ENCODE measurements at regions not wholly inside any gene's neighbourhood (a gene's known extent, or its start where the extent isn't known, plus 50 kb on each side); places are given as distances from the start of the nearest gene placed in this dataset.
A peak's percentile ranks its signal among the peaks of the same experiment; 100 is the strongest.

DNA sequence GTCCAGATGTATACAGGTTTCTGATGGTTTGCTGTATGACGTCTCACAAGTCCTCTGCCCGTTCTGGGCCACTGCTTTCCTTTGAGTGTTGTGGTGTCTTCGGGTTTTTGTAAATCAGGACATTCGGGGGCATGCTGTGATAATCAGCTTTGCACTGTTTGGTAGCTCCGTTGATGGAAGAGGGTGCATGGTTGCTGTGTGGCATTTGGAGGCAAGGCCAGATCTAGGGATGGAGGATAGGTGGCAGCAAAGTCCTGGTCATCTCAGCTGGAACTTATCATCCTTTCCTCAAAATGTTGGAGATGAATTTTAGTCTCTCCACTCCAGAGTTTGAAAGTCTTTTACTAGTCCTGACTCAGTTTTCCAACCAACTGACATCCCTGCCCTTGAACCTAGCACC is 91.0 kb downstream of the SCP2D1 start:
- in situ Hi-C loops (cut with MboI) (no loop called here), intact Hi-C loops (cut with micrococcal nuclease) (no loop called here)
- no peak overlapping the region for H3K27ac ChIP-seq (ENCODE audit: extremely low read depth, low read depth, low read length)
- ChIA-PET CTCF (ENCODE audit: low intra/inter-chr PET ratio) (no interaction called here), POLR2A (no interaction called here)
- BruUV-seq (replicated peaks): no TSS peak
- no peaks in the 10 kb centered on the region for H3K4me1 ChIP-seq (replicated peaks in 1 of 2; ENCODE audit: control insufficient read depth in 2 of 2, insufficient read depth in 2 of 2, low read length in 2 of 2)
- no peak for DNase-seq (ENCODE audit: extremely low read depth in 1 of 4, low spot score in 3 of 4)
- no peaks in the 10 kb centered on the region for H3K36me3 ChIP-seq (ENCODE audit: control insufficient read depth, insufficient read depth, low read length)
- H3K9me1 ChIP-seq (ENCODE audit: control insufficient read depth, insufficient read depth, low read length): no peaks in the 10 kb centered on the region
- no peak for ATAC-seq
- H3K9ac ChIP-seq (ENCODE audit: insufficient read depth in 1 of 2, low read depth in 2 of 2, low read length in 2 of 2): no peak overlapping the region
- no peaks in the 10 kb centered on the region for H4K20me1 ChIP-seq (replicated peaks; ENCODE audit: control insufficient read depth, insufficient read depth, low read length)
- 0% methylated on average over 5 of the region's 5 CpGs for WGBS (ENCODE audit: insufficient coverage, low coverage, missing lambda C conversion rate)
- H3K27me3 ChIP-seq (ENCODE audit: control insufficient read depth in 2 of 2, insufficient read depth in 2 of 2, low read length in 2 of 2): no peaks in the 10 kb centered on the region
- FAIRE-seq: no peak
- TF ChIP-seq, protein P1, sequence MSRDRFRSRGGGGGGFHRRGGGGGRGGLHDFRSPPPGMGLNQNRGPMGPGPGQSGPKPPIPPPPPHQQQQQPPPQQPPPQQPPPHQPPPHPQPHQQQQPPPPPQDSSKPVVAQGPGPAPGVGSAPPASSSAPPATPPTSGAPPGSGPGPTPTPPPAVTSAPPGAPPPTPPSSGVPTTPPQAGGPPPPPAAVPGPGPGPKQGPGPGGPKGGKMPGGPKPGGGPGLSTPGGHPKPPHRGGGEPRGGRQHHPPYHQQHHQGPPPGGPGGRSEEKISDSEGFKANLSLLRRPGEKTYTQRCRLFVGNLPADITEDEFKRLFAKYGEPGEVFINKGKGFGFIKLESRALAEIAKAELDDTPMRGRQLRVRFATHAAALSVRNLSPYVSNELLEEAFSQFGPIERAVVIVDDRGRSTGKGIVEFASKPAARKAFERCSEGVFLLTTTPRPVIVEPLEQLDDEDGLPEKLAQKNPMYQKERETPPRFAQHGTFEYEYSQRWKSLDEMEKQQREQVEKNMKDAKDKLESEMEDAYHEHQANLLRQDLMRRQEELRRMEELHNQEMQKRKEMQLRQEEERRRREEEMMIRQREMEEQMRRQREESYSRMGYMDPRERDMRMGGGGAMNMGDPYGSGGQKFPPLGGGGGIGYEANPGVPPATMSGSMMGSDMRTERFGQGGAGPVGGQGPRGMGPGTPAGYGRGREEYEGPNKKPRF (IDR thresholded peaks at IDR 0.05; ENCODE audit: low read depth, low read length): no peak
- TF ChIP-seq, protein P2, sequence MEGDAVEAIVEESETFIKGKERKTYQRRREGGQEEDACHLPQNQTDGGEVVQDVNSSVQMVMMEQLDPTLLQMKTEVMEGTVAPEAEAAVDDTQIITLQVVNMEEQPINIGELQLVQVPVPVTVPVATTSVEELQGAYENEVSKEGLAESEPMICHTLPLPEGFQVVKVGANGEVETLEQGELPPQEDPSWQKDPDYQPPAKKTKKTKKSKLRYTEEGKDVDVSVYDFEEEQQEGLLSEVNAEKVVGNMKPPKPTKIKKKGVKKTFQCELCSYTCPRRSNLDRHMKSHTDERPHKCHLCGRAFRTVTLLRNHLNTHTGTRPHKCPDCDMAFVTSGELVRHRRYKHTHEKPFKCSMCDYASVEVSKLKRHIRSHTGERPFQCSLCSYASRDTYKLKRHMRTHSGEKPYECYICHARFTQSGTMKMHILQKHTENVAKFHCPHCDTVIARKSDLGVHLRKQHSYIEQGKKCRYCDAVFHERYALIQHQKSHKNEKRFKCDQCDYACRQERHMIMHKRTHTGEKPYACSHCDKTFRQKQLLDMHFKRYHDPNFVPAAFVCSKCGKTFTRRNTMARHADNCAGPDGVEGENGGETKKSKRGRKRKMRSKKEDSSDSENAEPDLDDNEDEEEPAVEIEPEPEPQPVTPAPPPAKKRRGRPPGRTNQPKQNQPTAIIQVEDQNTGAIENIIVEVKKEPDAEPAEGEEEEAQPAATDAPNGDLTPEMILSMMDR (IDR thresholded peaks at IDR 0.05 in 2 of 3, conservative IDR thresholded peaks at IDR 0.05 in 1 of 3; ENCODE audit: insufficient read depth in 2 of 3, low read depth in 1 of 3, low read length in 3 of 3): peak in 1 of 3 experiments; percentile 20; a peak in 1 of 6 replicates
- TF ChIP-seq FUS (optimal IDR thresholded peaks at IDR 0.05; ENCODE audit: low read depth, low read length): no peak
- H3K4me3 ChIP-seq: no peak overlapping the region
- no peak overlapping the region for H2AFZ ChIP-seq (ENCODE audit: low read depth, low read length)
- no peaks in the 10 kb centered on the region; the same call in 2 of the 3 replicates for H3K79me2 ChIP-seq (ENCODE audit: control insufficient read depth, insufficient read depth, low read length)
- no peak overlapping the region for H3K4me2 ChIP-seq (ENCODE audit: insufficient read depth, low read length)
- H3K9me3 ChIP-seq (replicated peaks; ENCODE audit: control insufficient read depth, insufficient read depth, low read depth, low read length): no peaks in the 10 kb centered on the region
